HCT116 (cell line): ENCODE measurements at regions not wholly inside any gene's neighbourhood (a gene's known extent, or its start where the extent isn't known, plus 50 kb on each side); places are given as distances from the start of the nearest gene placed in this dataset.

Source experiments
- ATAC-seq: fragments of 200-7000 bp; cut with Tn5 transposase; 2 replicates; pipeline ENCODE4 v1.9.1; 2020; ENCODE audit warnings: mild to moderate bottlenecking, moderate library complexity
- BruUV-seq: library from RNA; stranded (reverse); fragments of 400-500 nt; replicated peaks from 2 replicates; lab custom pipeline; 2021; lab: Mats Ljungman, UMichigan
- CTCF ChIA-PET: fragments of 300-600 bp; sonication (Branson Sonifier 250); formaldehyde crosslinking; loops from one replicate; lab custom pipeline; 2021; ENCODE audit warnings: antibody characterized with exemption; lab: Charles Lee
- POLR2A ChIA-PET: fragments of 300-600, 350-600 bp; sonication (Branson Sonifier 250); formaldehyde crosslinking; loops from one replicate; lab custom pipeline; 2021; ENCODE audit warnings: antibody characterized with exemption; lab: Charles Lee
- RAD21 ChIA-PET, 2 experiments: fragments of 300-600 bp; sonication (Branson Sonifier 250); formaldehyde crosslinking; loops; one replicate each; lab custom pipeline; 2023; ENCODE audit warnings: low total read pairs in 2 of 2; ENCODE audit not compliant: uncharacterized antibody in 2 of 2, unreplicated experiment in 2 of 2, low non-redundant PET in 1 of 2; lab: Charles Lee
- DNase-seq: peaks from one replicate; pipeline ENCODE4 v3.0.0-alpha.2; 2010; ENCODE audit warnings: low read depth, low spot score
- H2AFZ ChIP-seq: fragments of 200-600 bp; shearing (Covaris generic), sonication (generic); 2 replicates; pipeline ENCODE4 v1.6.1; 2017; ENCODE audit warnings: low read depth, mixed run types, mixed read lengths, antibody characterized with exemption, low read length; ENCODE audit not compliant: poor library complexity, severe bottlenecking
- H3K27ac ChIP-seq: 2 replicates; pipeline ENCODE4 v1.5.1; 2012; ENCODE audit warnings: low read depth, low read length
- H3K27me3 ChIP-seq: fragments of 200-600 bp; sonication (generic); 2 replicates; pipeline ENCODE4 v1.6.1; 2016; ENCODE audit warnings: mixed run types, low read length, mixed read lengths; ENCODE audit not compliant: insufficient read depth
- H3K36me3 ChIP-seq, 2 experiments: fragments of 200-500 bp in 1 of 2; fragments of 200-600 bp in 1 of 2; sonication (Bioruptor generic) in 1 of 2; sonication (generic) in 1 of 2; 2 replicates each; pipeline versions ENCODE4 v1.5.1 to v1.6.1; 2014 to 2016; ENCODE audit warnings: low read length in 2 of 2, inconsistent platforms in 1 of 2, mixed read lengths in 1 of 2, mixed run types in 1 of 2; ENCODE audit not compliant: insufficient read depth in 2 of 2, control insufficient read depth in 1 of 2
- H3K4me1 ChIP-seq, 2 experiments: fragments of 200-600 bp in 1 of 2; sonication (generic) in 1 of 2; 2 replicates each; pipeline versions ENCODE4 v1.5.1 to v1.6.1; 2012 to 2017; ENCODE audit warnings: low read length in 2 of 2, inconsistent platforms in 1 of 2, mild to moderate bottlenecking in 1 of 2, mixed read lengths in 1 of 2, mixed run types in 1 of 2, moderate library complexity in 1 of 2; ENCODE audit not compliant: insufficient read depth in 2 of 2, control insufficient read depth in 1 of 2
- H3K4me2 ChIP-seq: fragments of 200-600 bp; sonication (generic); 2 replicates; pipeline ENCODE4 v1.6.1; 2017; ENCODE audit warnings: mixed run types, low read length, mixed read lengths
- H3K4me3 ChIP-seq, 2 experiments: fragments of 200-600 bp in 1 of 2; sonication (generic) in 1 of 2; replicated peaks in 1 of 2; 2 replicates each; pipeline ENCODE4 v1.5.1; 2011 to 2016; ENCODE audit warnings: low read length in 2 of 2, control low read depth in 1 of 2, low read depth in 1 of 2, mild to moderate bottlenecking in 1 of 2, mixed read lengths in 1 of 2, mixed run types in 1 of 2
- H3K79me2 ChIP-seq: fragments of 200-600 bp; sonication (generic); 2 replicates; pipeline ENCODE4 v1.6.1; 2017; ENCODE audit warnings: mild to moderate bottlenecking, mixed run types, low read length, moderate library complexity, mixed read lengths; ENCODE audit not compliant: insufficient read depth
- H3K9ac ChIP-seq: fragments of 200-600 bp; sonication (generic); 2 replicates; pipeline ENCODE4 v1.6.1; 2016; ENCODE audit warnings: low read length, mixed read lengths
- H3K9me2 ChIP-seq: fragments of 200-600 bp; sonication (generic), shearing (Covaris generic); 2 replicates; pipeline ENCODE4 v1.6.1; 2017; ENCODE audit warnings: mixed run types, mild to moderate bottlenecking, moderate library complexity; ENCODE audit not compliant: insufficient read depth
- H3K9me3 ChIP-seq, 2 experiments: fragments of 200-500 bp in 1 of 2; fragments of 200-600 bp in 1 of 2; sonication (Bioruptor generic) in 1 of 2; sonication (generic) in 1 of 2; 2 replicates each; pipeline ENCODE4 v1.6.1; 2014 to 2017; ENCODE audit warnings: low read length in 2 of 2, mixed read lengths in 2 of 2, inconsistent platforms in 1 of 2, low read depth in 1 of 2, mild to moderate bottlenecking in 1 of 2, mixed run types in 1 of 2, moderate library complexity in 1 of 2; ENCODE audit not compliant: control insufficient read depth in 1 of 2, insufficient read depth in 1 of 2
- H4K20me1 ChIP-seq: fragments of 200-600 bp; sonication (generic), shearing (Covaris generic); 2 replicates; pipeline ENCODE4 v1.6.1; 2017; ENCODE audit warnings: mixed run types, mild to moderate bottlenecking, moderate library complexity; ENCODE audit not compliant: insufficient read depth
- CBX3 ChIP-seq: IDR thresholded peaks from 2 replicates; pipeline ENCODE4 v1.6.1; 2012; ENCODE audit warnings: low read depth
- CEBPB ChIP-seq: IDR thresholded peaks from 2 replicates; pipeline ENCODE4 v1.6.1; 2012; ENCODE audit warnings: low read depth
- EGR1 ChIP-seq: IDR thresholded peaks from 2 replicates; pipeline ENCODE4 v1.6.1; 2012; ENCODE audit warnings: low read depth
- ELF1 ChIP-seq: IDR thresholded peaks from 2 replicates; pipeline ENCODE4 v1.6.1; 2012; ENCODE audit warnings: low read depth, borderline replicate concordance
- JUND ChIP-seq: IDR thresholded peaks from 2 replicates; pipeline ENCODE4 v1.6.1; 2012
- POLR2A ChIP-seq: IDR thresholded peaks from 2 replicates; pipeline ENCODE4 v1.7.0; 2011; ENCODE audit warnings: borderline replicate concordance; ENCODE audit not compliant: insufficient read depth, insufficient read length; ENCODE audit errors: extremely low read depth
- RAD21 ChIP-seq: IDR thresholded peaks from 2 replicates; pipeline ENCODE4 v1.6.1; 2012; ENCODE audit warnings: low read depth, mild to moderate bottlenecking
- SIN3A ChIP-seq: IDR thresholded peaks from 2 replicates; pipeline ENCODE4 v1.6.1; 2012; ENCODE audit warnings: low read depth
- YY1 ChIP-seq: IDR thresholded peaks from 2 replicates; pipeline ENCODE4 v1.6.1; 2011; ENCODE audit warnings: low read length, low read depth, moderate library complexity, mild to moderate bottlenecking; ENCODE audit not compliant: insufficient replicate concordance; ENCODE audit errors: extremely low read depth
- intact Hi-C: fragments of 100-400 bp; cut with micrococcal nuclease; formaldehyde crosslinking; loops from 2 replicates; pipeline ENCODE4 v1.10.0; 2022
- TF ChIP-seq, protein P1 (sequence below): IDR thresholded peaks from 2 replicates; pipeline ENCODE4 v1.6.1; 2012
- TF ChIP-seq, protein P2 (sequence below), 3 experiments: fragments of 200-600 bp in 1 of 3; sonication (generic) in 1 of 3; IDR thresholded peaks in 2 of 3; conservative IDR thresholded peaks in 1 of 3; 2 replicates each; pipeline ENCODE4 v1.5.1; 2012 to 2017; ENCODE audit warnings: low read depth in 2 of 3, low read length in 2 of 3, antibody characterized with exemption in 1 of 3, borderline replicate concordance in 1 of 3, control low read depth in 1 of 3, mild to moderate bottlenecking in 1 of 3, mixed read lengths in 1 of 3, mixed run types in 1 of 3, moderate library complexity in 1 of 3; ENCODE audit not compliant: insufficient read depth in 1 of 3
- TF ChIP-seq, protein P3 (sequence below): IDR thresholded peaks from 2 replicates; pipeline ENCODE4 v1.6.1; 2012; ENCODE audit warnings: low read depth
- TF ChIP-seq, protein P4 (sequence below): IDR thresholded peaks from 2 replicates; pipeline ENCODE4 v1.6.1; 2011; ENCODE audit warnings: mild to moderate bottlenecking, low read length, moderate library complexity; ENCODE audit not compliant: insufficient replicate concordance; ENCODE audit errors: extremely low read depth

DNA sequence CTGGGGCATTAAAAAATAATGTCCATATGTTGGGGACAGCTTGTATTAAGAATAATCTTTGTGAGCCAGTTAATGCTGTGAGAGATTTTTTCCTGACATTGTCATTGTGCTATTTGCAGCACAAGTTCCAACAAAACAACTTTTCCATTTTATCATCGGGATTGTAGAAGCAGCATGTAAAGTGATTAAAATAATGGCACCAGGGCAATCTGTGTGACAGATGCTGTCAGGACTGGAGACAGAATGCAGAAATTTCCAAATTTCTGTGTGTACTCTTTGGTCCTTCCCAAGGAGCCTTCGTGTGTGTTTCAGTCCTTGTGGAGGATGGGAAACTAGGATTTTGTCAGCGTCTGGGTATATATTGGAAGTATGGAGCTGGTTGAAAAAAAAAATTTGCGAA, 101.5 kb upstream of the LIMCH1 start:
- H3K79me2 ChIP-seq = no peaks in the 10 kb centered on the region
- no peak for DNase-seq
- H2AFZ ChIP-seq = no peak overlapping the region
- RAD21 ChIA-PET = no interaction called here
- H3K4me3 ChIP-seq = no peak overlapping the region
- no peak overlapping the region for H3K9ac ChIP-seq
- H3K4me1 ChIP-seq = no peaks in the 10 kb centered on the region
- no peaks in the 10 kb centered on the region for H4K20me1 ChIP-seq
- H3K4me2 ChIP-seq = no peak overlapping the region
- TF ChIP-seq, protein P1, sequence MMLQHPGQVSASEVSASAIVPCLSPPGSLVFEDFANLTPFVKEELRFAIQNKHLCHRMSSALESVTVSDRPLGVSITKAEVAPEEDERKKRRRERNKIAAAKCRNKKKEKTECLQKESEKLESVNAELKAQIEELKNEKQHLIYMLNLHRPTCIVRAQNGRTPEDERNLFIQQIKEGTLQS = no peak
- no peak for TF ChIP-seq YY1
- no peak for TF ChIP-seq JUND
- no peak for TF ChIP-seq SIN3A
- TF ChIP-seq RAD21 = no peak
- no peak for TF ChIP-seq CBX3
- TF ChIP-seq CEBPB = no peak
- TF ChIP-seq, all 23 proteins: peak for 0
- Histone ChIP-seq H3K27me3 (no peaks in the 10 kb centered on the region), H3K9me2 (no peaks in the 10 kb centered on the region), H3K9me3 (no peaks in the 10 kb centered on the region), H3K36me3 (no peaks in the 10 kb centered on the region), H3K27ac (no peak overlapping the region)
- no TSS peak for BruUV-seq
- ChIA-PET POLR2A (no interaction called here), CTCF (no interaction called here)
- intact Hi-C loops = no loop called here
- ATAC-seq = no peak

DNA sequence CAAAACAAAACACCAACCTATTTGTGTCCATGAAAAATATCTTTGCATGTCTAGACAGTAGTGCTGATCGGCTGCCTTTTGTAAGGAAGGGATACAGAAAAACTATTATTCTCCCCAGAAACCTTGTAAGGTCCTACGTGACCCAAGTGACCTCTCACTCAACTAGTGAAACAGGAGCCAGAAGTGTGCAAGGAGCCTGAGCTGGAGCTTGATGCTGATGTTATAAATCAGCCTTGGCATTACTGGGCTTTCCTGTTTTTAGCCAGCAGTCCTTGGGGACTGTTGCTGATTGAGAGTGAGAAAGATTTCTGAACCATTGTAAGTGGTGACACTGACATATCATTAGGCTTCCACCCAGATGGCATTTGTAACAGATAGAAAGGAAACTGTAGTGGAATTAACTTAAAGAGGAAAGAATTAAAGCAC, 100.8 kb upstream of the LIMCH1 start:
- Histone ChIP-seq H3K27me3 (no peaks in the 10 kb centered on the region), H3K4me1 (no peaks in the 10 kb centered on the region), H3K4me3 (no peak overlapping the region), H3K36me3 (no peaks in the 10 kb centered on the region), H4K20me1 (no peaks in the 10 kb centered on the region), H3K27ac (no peak overlapping the region), H3K4me2 (no peak overlapping the region), H3K9me2 (no peaks in the 10 kb centered on the region), H3K9me3 (no peaks in the 10 kb centered on the region), H3K79me2 (no peaks in the 10 kb centered on the region), H3K9ac (no peak overlapping the region), H2AFZ (no peak overlapping the region)
- DNase-seq (no peak), ATAC-seq (no peak)
- POLR2A ChIA-PET = no interaction called here
- intact Hi-C loops = no loop called here
- CTCF ChIA-PET = no interaction called here
- RAD21 ChIA-PET = no interaction called here
- no TSS peak for BruUV-seq
- TF ChIP-seq ELF1 (no peak), YY1 (no peak), RAD21 (no peak), POLR2A (no peak), EGR1 (no peak)
- TF ChIP-seq, protein P2, sequence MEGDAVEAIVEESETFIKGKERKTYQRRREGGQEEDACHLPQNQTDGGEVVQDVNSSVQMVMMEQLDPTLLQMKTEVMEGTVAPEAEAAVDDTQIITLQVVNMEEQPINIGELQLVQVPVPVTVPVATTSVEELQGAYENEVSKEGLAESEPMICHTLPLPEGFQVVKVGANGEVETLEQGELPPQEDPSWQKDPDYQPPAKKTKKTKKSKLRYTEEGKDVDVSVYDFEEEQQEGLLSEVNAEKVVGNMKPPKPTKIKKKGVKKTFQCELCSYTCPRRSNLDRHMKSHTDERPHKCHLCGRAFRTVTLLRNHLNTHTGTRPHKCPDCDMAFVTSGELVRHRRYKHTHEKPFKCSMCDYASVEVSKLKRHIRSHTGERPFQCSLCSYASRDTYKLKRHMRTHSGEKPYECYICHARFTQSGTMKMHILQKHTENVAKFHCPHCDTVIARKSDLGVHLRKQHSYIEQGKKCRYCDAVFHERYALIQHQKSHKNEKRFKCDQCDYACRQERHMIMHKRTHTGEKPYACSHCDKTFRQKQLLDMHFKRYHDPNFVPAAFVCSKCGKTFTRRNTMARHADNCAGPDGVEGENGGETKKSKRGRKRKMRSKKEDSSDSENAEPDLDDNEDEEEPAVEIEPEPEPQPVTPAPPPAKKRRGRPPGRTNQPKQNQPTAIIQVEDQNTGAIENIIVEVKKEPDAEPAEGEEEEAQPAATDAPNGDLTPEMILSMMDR (IDR thresholded peaks at IDR 0.05 in 2 of 3, conservative IDR thresholded peaks at IDR 0.05 in 1 of 3; ENCODE audit: borderline replicate concordance in 1 of 3, insufficient read depth in 1 of 3, low read depth in 2 of 3, low read length in 2 of 3) = no peak
- TF ChIP-seq, protein P3, sequence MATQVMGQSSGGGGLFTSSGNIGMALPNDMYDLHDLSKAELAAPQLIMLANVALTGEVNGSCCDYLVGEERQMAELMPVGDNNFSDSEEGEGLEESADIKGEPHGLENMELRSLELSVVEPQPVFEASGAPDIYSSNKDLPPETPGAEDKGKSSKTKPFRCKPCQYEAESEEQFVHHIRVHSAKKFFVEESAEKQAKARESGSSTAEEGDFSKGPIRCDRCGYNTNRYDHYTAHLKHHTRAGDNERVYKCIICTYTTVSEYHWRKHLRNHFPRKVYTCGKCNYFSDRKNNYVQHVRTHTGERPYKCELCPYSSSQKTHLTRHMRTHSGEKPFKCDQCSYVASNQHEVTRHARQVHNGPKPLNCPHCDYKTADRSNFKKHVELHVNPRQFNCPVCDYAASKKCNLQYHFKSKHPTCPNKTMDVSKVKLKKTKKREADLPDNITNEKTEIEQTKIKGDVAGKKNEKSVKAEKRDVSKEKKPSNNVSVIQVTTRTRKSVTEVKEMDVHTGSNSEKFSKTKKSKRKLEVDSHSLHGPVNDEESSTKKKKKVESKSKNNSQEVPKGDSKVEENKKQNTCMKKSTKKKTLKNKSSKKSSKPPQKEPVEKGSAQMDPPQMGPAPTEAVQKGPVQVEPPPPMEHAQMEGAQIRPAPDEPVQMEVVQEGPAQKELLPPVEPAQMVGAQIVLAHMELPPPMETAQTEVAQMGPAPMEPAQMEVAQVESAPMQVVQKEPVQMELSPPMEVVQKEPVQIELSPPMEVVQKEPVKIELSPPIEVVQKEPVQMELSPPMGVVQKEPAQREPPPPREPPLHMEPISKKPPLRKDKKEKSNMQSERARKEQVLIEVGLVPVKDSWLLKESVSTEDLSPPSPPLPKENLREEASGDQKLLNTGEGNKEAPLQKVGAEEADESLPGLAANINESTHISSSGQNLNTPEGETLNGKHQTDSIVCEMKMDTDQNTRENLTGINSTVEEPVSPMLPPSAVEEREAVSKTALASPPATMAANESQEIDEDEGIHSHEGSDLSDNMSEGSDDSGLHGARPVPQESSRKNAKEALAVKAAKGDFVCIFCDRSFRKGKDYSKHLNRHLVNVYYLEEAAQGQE = no peak
- TF ChIP-seq, protein P4, sequence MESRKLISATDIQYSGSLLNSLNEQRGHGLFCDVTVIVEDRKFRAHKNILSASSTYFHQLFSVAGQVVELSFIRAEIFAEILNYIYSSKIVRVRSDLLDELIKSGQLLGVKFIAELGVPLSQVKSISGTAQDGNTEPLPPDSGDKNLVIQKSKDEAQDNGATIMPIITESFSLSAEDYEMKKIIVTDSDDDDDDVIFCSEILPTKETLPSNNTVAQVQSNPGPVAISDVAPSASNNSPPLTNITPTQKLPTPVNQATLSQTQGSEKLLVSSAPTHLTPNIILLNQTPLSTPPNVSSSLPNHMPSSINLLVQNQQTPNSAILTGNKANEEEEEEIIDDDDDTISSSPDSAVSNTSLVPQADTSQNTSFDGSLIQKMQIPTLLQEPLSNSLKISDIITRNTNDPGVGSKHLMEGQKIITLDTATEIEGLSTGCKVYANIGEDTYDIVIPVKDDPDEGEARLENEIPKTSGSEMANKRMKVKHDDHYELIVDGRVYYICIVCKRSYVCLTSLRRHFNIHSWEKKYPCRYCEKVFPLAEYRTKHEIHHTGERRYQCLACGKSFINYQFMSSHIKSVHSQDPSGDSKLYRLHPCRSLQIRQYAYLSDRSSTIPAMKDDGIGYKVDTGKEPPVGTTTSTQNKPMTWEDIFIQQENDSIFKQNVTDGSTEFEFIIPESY = no peak
